Left ventricle myocardium inferior (tissue), 1 donor: ENCODE measurements at regions not wholly inside any gene's neighbourhood (a gene's known extent, or its start where the extent isn't known, plus 50 kb on each side); places are given as distances from the start of the nearest gene placed in this dataset.

ENCODE experiments used
- DNase-seq: peaks from one replicate; pipeline ENCODE4 v3.0.0-alpha.2; 2020
- H3K27ac ChIP-seq: fragments of 200-600 bp; replicated peaks from 2 replicates; pipeline ENCODE4 v1.8.0; 2021
- H3K27me3 ChIP-seq: fragments of 200-600 bp; 2 replicates; pipeline ENCODE4 v1.8.0; 2021; ENCODE audit warnings: low read depth
- H3K36me3 ChIP-seq: fragments of 200-600 bp; 2 replicates; pipeline ENCODE4 v1.8.0; 2021
- H3K4me1 ChIP-seq: fragments of 200-600 bp; 2 replicates; pipeline ENCODE4 v1.8.0; 2021
- H3K4me3 ChIP-seq: fragments of 200-600 bp; 2 replicates; pipeline ENCODE4 v1.8.0; 2021; ENCODE audit warnings: mild to moderate bottlenecking, moderate library complexity
- H3K9me3 ChIP-seq: fragments of 200-600 bp; replicated peaks from 2 replicates; pipeline ENCODE4 v1.8.0; 2021
- CTCF ChIP-seq: fragments of 200-600 bp; IDR thresholded peaks from 2 replicates; pipeline ENCODE4 v1.8.0; 2021; ENCODE audit warnings: antibody characterized with exemption, mild to moderate bottlenecking, borderline replicate concordance
- intact Hi-C: fragments of 100-400 bp; cut with micrococcal nuclease; formaldehyde crosslinking; loops from one replicate; pipeline ENCODE4 v1.11.0; 2022
- donor health status: DM: no; HTN: yes; CAD: no; lungs with severe emphysema.

DNA sequence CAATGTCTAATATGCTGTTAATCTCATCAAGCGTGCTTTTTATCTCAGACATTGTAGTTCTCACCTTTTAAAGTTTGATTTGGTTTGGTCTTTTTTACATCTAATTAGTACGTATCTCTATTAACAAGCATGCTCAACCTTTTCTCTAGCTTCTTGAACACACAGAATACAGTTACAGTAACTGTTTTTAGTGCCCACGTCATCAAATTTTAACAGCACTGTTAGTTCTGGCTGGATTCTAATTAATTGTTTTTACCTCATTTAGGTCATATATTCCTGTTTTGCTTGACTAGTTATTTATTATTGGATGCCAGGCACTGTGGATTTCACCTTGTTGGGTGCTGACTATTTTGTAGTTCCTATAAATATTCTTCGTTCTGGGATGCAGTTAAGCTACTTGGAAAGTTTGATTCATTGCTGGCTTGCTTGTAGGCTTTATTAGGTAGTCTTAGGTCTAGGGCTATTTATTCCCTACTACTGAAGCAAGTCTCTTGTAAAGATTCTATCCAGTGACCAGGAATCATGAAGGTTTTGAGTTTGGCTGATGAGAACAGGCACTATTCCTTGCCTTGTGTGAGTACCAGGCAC, 263.0 kb downstream of the ETAA1 start:
- Histone ChIP-seq H3K36me3 (no peaks in the 10 kb centered on the region), H3K9me3 (peaks cover 9% of the 10 kb centered on the region), H3K4me3 (no peak overlapping the region), H3K4me1 (no peaks in the 10 kb centered on the region), H3K27me3 (no peaks in the 10 kb centered on the region), H3K27ac (no peak overlapping the region)
- intact Hi-C loops, result no loop called here
- no peak for DNase-seq
- TF ChIP-seq CTCF, result no peak

DNA sequence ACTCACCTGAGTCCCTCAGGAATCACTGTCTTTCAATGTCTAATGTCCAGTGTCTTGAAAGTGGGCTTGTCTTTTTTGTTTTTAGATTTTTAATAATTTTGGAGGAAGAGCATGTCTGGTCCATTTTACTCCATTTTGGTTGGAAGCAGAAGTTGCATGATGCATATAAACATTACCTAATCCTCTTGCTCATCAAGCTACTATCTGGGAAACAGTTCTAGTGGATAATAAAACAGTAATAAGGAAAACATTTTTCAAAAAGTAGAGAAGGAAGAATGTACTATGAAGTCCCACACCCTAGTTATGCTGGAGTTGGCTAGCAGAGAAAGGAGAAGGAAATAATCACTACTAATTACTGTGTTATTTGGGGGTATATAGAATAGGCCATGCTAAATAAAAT, 263.7 kb downstream of the ETAA1 start:
- intact Hi-C loops, result no loop called here
- TF ChIP-seq CTCF, result no peak
- no peak for DNase-seq
- Histone ChIP-seq H3K9me3 (peaks cover 9% of the 10 kb centered on the region), H3K27ac (no peak overlapping the region), H3K4me3 (no peak overlapping the region), H3K4me1 (peaks cover 1% of the 10 kb centered on the region), H3K36me3 (no peaks in the 10 kb centered on the region), H3K27me3 (no peaks in the 10 kb centered on the region)

DNA sequence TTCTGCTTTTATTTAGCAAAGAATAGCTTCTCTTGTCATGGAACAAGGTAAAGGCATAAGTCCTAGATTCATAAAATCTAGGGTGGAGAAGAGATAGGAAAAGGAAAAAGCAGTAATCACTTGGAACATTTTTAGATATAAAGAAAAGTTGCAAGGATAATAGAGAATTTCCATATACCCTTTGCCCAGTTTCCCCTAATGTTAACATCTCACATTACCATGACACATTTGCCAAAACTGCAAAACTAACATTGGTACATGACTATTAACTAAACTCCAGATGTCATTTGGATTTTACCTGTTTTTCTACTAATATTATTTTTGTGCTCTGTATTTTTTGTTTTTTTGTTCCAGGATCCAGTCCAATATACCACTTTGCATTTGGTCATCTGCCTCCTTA, 265.1 kb downstream of the ETAA1 start:
- DNase-seq, result no peak
- intact Hi-C loops, result no loop called here
- peaks cover 9% of the 10 kb centered on the region for H3K9me3 ChIP-seq

GRCh38 chr2:67663776-67664175, 266.6 kb downstream of the ETAA1 start:
- TF ChIP-seq CTCF, result no peak
- H3K4me1 ChIP-seq, result peaks cover 28% of the 10 kb centered on the region

More for the DNA sequence above, 265.1 kb downstream of the ETAA1 start:
- TF ChIP-seq CTCF, result no peak
- Histone ChIP-seq H3K4me1 (peaks cover 15% of the 10 kb centered on the region), H3K27ac (no peak overlapping the region), H3K27me3 (no peaks in the 10 kb centered on the region), H3K4me3 (no peak overlapping the region), H3K36me3 (no peaks in the 10 kb centered on the region)

DNA sequence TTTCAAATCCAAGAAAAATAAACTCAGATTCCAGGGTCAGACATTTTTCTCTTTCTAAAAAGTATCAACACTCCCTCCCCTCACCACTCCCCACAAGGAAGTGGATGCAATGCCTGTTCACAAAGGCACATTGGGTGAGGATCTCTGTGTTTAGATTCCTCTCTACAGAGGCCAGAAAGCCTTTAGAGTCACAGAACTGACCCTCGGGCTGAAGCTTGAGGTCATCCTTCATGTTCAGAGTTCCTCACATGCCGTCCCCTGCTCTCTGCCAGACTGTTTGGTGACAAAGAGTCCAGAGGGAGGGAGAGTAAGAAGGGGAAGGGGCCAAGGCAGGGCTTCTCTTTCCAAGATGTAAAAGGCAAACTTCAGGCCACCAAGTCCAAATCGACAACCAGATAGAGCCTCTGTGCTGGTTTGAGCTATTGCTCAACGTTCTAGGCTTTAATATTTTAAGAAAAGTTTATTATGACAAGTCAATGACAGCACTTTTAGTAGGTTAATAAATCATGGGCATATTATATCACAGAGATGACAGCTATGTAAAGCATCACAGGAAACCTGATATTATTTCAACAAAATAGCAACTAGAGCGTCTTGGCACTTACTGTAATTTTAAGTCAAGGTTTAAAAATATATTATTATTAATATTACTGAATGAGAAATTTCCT, 269.4 kb downstream of the ETAA1 start:
- peak; percentile 29 for DNase-seq
- intact Hi-C loops, result no loop called here
- Histone ChIP-seq H3K36me3 (no peaks in the 10 kb centered on the region), H3K27me3 (no peaks in the 10 kb centered on the region), H3K4me1 (peaks cover 28% of the 10 kb centered on the region), H3K4me3 (no peak overlapping the region), H3K27ac (peak overlapping the region; percentile 77), H3K9me3 (no peaks in the 10 kb centered on the region)
- TF ChIP-seq CTCF, result no peak

More at GRCh38 chr2:67663776-67664175, 266.6 kb downstream of the ETAA1 start:
- H3K36me3 ChIP-seq, result no peaks in the 10 kb centered on the region
- H3K4me3 ChIP-seq, result no peak overlapping the region
- no peaks in the 10 kb centered on the region for H3K27me3 ChIP-seq
- peaks cover 9% of the 10 kb centered on the region for H3K9me3 ChIP-seq
- intact Hi-C loops, result no loop called here
- DNase-seq, result no peak
- no peak overlapping the region for H3K27ac ChIP-seq
